NCI-H510A (cell line): ENCODE measurements at regions not wholly inside any gene's neighbourhood (a gene's known extent, or its start where the extent isn't known, plus 50 kb on each side); places are given as distances from the start of the nearest gene placed in this dataset.
"Not testable (repeated sequence)": the region's sequence is repeated elsewhere in the genome, so short reads cannot be mapped to it uniquely, and the experiment has no call there.

Source experiments
- DNase-seq: peaks from one replicate; lab custom pipeline; 2025; lab: John Stamatoyannopoulos, UW

DNA sequence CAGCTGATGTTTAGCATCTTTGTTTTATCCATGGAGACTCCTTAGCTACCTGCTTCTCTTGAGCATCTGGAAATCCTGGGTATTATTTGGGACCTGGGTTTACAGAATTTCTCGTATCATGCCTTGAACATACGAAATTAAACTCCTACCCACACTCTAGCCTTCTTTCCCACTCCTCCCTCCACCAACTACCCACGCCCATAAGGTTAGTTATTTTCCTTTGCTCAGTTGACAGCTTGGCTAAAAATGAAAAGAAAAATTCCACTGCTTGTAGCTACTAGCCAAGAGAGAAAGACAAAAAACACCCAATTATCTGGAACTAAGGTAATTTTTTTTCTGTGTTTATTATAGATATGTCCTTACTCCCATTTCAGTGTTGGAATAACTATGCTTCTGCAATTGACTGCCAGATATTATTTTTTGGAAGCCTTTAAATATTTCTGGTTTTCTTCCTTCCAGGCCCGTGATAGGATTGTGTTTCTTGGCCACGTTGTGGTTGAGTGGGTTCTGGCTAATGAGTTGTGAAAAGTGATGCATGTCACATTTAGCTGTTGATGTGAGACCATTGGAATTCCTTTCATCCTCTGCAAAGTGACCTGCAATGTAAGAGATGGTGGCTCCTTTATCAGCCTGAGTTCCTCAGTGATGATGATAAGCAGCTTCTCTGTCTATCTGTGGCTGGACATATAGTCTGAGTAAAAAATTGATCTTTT, 308.1 kb downstream of the LRRC70 start:
- DNase-seq, result no peak

DNA sequence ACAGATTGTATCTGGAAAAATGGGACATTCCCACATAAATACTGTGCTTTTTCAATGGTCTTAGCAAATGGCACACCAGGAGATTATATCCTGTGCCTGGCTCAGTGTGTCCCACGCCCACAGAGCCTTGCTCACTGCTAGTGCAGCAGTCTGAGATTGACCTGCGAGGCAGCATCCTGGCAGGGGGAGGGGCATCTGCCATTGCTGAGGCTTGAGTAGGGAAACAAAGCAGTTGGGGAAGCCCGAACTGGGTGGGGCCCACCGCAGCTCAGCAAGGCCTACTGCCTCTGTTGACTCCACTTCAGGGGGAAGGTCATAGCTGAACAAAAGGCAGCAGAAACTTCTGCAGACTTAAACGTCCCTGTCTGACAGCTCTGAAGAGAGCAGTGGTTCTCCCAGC, 258.7 kb downstream of the LRRC70 start:
- not testable (repeated sequence) for DNase-seq

DNA sequence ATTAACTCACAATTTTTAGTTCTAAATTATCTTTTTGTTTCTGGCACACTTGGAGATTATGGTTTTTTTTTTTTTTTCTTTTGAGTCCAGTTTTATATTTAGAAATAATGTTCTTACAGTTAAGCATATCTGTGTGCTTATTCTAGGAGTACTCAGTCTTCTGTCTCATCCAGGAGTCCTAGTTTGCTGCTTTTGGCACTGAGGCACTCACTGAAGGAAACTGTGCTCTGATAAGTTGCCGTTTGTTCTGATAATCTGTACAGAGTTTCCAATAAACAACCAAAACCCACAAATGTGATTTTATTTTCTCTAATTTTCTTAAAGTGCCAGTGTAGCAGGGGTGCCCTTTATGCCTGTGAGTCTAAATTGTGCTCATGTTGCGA, 251.0 kb downstream of the LRRC70 start:
- no peak for DNase-seq

DNA sequence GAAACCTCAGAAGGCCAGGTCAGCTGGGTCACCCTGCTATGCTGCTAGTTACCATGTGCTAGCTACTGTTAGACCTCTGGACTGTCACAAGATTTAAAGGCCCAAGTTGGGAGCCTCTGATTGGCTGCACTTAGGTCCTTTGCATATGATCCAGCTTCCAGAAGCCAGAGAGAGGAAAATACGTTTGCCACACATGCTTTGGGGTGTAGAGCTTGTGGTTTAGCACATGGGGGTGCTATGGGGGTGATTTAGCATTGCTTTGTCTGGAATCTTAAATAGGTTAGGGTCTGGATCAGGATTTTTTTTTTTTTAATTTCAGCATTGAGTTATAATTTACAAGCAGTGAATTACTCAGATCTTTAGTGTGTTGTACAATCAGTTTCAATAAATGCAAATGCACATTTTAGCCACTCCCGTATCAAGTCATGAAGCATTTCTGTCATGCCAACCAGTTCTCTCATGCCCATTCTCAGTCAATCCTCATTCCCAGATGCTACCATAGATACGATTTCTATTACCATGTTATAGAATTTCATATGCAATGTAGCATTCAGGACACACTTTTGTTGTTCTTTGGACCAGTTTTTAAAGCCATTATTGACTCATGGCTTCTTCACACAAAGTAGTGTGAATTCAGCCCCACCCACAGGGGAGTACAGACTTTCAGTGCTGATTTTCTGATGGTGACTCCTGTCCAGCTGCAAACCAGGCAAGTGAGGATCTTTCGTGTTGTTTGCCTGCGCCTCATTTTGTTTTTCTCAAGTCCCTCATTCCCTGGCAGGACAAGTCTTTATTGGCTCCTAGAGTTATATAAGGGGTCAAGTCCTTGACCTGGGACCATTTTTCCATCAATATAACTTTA, 250.4 kb downstream of the LRRC70 start:
- DNase-seq, result no peak

DNA sequence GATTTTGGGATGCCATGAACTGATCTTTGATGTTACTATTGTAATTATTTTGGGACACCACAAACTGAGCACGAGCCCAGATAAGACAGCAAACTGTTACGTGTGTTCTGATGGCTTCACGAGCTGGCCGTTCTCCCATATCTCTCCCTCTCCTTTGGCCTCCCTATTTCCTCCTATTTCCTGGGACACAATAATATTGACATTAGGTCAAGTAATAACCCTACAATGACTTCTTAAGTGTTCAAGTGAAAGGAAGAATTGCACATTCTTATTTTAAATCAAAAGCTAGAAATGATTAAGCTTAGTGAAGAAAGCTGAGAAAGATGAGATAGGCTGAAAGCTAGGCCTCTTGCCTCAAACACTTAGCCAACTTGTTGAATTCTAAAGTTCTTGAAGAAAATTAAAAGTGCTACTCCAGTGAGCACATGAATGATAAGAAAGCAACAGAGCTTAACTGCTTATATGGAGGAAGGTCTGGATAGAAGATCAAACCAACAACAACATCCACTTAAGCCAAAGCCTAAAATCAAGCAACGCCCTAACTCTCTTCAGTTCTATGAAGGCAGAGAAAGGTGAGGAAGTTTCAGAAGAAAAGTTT, 247.1 kb downstream of the LRRC70 start:
- no peak for DNase-seq

DNA sequence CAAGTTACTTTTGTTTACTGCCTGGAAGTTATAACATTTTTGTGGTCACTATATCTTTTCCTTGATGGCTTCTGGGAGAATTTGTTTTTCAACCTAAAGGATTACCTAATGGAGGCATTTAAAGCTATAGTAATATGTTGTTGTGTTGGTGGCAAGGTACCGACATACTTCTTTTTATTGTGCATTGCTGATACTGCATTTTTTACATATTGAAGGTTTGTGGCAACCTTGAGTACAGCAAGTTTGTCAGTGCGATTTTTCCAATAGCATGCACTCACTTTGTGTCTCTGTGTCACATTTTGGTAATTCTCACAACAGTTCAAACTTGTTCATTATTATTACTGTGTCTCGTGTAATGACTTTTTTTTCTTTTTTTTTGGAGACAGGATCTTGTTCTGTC, 246.3 kb downstream of the LRRC70 start:
- no peak for DNase-seq

DNA sequence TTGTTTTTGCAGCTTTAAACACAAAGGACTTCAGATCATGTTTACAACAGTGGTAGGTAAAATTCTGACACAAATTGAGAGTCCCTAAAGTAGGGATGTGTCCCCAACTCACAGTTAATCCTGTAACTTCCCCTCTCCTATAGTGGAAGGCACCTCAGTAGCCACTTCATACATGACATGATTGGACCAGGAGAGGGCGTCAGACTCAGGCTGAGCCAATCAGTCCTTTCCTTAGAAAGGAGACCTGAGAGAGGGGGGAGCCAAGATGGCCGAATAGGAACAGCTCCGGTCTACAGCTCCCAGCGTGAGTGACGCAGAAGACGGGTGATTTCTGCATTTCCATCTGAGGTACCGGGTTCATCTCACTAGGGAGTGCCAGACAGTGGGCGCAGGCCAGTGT, 238.4 kb downstream of the LRRC70 start:
- DNase-seq, result not testable (repeated sequence)

DNA sequence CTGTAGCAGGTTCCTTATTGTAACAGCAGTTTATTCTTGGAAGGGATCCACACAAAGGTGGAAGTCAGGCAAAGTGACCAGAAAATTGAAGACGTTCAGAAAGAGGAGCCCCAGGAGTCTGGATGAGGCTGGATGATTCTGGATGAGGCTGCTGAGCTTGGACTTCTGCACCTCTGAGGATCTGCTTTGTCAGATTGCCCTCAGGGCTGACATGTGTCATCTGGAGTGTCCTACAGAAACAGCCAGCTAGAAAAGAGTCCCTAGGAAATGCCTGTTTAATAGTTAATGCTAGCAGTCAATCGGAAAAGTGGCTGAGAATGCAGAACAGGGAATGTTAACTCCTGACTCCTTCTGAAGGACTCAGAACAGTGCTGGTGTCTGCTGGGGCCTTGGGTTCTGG, 236.4 kb downstream of the LRRC70 start:
- DNase-seq, result no peak

DNA sequence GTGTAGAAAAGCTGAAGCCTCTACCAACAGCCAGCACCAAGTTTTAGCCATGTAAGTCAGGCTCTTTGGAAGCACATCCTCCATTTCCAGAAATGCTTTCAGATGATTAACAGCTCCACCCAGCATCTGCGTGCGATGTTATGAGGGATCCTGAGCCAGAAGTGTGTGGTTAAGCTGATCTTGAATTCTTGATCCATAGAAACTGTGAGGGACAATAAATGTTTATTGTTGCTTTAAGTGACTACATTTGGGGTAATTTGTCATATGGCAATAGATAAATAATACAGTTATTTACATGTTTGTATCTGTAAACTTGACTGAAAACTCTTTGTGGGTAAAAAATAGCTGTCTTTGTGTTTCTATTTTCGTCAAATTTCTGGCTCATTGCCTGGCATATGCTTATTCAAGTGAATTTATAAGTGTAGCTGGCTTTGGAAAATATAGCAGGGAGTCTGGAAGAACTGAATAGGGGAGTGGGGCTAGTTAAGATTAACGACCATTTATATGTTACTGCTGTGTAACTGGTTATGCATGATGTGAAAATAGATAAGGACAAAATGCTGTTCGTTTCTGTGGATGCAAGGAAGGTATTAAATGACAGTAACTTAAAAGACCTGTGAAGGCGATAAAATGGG, 234.1 kb downstream of the LRRC70 start:
- no peak for DNase-seq

DNA sequence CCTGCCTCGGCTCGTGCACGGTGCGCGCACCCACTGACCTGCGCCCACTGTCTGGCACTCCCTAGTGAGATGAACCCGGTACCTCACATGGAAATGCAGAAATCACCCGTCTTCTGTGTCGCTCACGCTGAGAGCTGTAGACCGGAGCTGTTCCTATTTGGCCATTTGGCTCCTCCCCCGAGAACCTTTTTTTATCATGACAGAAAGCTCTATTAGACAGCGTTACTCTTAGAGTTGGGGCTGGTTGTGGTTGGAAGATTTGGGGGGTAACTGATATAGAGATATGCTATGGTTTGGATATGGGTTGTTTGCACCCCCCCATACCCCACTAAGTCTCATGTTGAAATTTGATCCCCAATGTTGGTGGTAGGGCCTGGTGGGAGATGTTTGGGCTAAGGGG, 226.2 kb downstream of the LRRC70 start:
- not testable (repeated sequence) for DNase-seq

DNA sequence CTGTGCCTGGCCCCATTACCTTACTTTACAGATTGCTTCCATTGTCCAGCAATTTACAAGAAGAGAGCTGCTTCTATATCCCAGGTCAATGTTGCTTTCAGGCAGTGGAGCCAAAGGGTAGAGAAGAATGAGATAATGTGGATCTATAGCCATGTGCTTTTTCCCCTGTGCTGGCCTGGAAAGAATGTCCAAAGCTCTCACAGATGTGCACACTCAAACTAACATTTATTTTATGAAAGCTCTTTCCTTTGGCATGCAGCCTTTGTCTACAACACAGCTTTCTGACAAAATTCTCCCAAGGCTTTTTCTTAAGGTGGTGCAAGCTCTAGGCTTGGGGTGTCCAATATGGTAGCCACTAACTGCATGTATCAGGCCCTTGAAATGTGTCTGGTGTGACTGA, 217.3 kb downstream of the LRRC70 start:
- no peak for DNase-seq

DNA sequence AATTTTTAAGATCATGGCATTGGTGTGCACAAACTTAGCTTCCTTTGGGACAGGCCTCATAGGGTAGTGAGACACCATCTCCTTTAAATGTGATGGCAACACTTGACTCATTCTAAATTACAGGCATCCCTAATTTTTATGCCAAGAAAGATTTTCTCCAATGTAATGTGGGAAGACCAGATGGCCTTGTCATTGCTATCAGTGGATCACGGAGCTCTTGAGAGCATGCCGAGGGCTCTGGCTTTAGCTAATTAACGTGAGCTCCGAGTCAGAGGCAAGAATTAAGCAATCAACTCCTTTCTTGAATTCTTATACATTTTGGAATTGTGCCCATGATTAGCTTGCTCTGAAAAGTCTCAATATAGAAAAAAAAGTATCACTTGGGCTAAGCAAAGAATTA, 215.8 kb downstream of the LRRC70 start:
- DNase-seq, result no peak

DNA sequence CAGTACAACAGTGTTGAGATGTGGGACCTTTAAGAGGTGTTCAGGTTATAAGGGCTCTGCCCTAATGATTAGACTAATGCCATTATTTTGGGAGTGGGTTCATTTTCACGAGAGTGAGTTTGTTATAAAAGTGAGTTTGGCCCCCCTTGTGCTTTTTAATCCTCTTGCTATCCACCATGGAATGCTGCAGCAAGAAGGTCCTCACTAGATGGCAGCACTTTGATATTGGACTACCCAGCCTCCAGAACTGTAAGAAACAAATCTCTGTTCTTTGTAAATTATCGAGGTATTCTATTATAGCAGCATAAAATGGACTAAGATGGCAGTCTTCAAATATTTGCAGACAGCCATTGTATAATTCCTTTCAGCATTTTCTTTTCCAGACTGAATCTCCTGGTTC, 212.4 kb downstream of the LRRC70 start:
- no peak for DNase-seq

DNA sequence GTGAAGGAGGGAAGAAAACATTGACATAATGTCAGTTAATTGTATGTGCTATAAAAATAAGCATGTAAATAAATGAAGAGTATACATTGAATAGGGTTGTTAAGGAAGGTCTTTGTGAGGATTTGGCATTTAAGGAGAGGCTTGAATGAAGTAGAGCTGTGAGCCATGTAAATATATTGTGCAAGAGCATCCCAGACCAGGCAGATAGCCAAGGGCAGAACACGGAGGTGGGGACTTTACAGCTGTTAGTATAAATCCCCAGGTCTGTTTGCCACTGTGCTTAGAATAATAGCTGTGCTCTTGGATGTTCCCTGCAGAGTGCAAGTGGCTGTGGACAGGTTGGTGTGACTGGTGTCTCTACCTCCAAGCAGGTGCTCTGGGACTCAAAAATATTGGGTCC, 211.7 kb downstream of the LRRC70 start:
- DNase-seq, result no peak

DNA sequence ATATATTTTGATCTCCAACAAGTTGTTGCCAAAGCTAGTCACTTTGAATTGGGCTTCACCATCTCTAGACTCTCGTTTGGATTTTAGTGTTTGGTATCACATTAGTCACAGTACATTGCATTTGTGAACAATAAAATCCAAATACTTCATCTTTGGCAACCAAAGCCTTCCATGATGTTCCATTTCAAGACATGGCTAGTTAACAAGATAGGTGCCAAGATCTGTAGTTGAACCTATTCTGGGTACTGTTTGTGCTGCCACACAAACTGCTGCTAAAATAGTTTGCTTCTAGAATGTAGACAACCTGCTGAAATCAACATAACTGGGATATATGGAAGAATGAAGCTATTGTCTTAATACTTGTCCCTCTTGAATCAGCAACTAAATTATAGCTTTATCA, 207.5 kb downstream of the LRRC70 start:
- DNase-seq, result no peak

DNA sequence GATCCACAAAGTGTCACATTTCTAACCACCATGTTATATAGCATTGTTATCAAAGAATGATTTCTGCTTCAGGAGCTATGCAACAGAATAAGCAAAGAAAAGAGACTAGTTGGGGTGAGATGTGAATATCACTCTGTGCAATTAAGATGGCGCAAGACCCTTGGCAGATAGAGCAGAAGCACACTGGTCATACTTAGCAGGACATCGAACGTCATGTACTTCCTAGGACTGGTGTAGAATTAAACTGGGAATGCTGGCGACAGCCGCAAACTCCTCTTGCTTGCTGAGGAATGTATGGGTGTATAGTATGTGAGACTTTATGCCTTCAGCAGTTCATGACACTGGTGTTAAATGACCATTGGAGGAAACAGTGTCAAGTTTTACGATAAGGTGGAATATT, 207.0 kb downstream of the LRRC70 start:
- DNase-seq, result no peak

DNA sequence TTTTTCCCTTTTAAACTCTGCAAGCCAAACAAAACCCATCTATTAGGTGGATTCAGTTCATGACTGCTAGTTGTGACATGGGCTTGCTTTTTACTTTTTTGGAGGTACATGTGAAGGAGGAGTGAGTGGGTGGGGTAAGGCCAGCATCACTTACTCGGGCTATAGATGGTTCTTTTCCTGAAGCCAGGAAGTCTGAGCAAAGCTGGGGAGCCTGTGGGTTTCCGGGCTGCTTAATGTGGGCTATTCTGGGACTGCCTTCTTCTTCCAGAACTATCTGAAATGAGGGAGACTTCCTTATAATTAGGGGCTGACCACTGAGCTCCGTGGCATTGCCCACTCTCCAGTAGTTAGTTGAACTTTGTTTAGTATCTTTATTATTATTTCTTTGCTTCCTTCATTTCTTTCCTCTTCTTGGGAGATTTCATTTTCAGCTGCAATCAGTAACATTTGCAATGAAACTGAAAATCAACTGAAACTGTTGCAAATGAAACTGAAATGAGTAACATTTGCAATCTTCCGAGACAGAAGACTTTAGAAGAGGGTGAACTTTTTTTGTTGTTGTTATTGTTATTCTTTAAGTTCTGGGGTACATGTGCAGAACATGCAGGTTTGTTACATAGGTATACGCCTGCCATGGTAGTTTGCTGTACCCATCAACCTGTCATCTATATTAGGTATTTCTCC, 204.9 kb downstream of the LRRC70 start:
- no peak for DNase-seq

DNA sequence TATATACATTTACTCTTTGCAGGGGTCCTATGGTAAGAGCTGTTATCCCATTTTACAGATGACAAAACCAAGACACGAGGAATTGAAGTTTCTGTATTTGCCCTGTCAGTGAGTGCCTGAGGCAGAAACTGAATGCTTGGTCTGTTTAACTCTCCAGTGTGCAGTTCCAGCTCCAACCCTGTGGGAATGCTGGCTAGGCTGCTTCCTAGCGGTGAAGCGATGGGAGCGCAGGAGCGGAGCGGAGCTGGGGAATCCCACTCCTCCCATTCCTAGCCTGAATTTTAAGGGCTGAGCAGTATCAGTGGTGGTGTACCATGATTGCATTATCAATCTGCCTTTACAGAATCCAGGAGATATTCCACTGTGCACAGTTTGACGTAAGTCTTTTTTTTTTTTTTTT, 202.3 kb downstream of the LRRC70 start:
- no peak for DNase-seq

DNA sequence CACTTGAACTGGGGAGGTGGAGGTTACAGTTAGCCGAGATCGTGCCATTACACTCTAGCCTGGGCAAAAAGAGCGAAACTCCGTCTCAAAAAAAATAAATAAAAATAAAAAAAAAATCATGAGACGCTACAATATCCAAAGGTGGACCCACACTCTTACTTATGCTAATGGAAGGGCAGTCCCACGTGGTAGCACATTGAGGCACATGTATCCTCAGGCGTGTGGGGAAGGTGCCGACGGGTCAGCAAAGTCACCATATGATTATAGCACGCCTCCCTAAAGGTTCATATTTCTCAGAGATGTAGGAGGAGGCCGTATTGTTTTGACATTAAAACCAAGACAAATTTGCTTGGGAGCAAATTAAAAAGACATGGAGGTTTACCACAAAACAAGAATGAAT, 201.6 kb downstream of the LRRC70 start:
- no peak for DNase-seq

DNA sequence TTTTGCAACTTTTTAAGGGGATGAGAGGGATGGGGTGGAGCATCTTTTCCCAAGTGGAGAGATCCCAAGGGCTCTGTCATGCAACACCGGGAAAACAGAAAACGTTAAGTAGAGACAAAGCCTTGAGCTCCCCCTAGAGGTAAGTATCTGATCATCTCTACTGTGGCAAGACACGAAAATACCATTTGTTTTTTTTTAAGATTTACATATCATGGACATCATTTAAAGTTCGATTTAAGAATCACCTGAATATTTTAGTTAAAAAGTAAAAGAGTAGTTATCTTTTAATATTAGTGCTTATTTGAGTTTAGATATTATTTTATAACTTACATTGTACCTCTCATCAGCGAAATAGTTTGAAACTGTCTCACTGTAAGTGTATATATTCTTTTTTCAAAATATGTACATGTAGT, 200.4 kb downstream of the LRRC70 start:
- peak; percentile 10 for DNase-seq

DNA sequence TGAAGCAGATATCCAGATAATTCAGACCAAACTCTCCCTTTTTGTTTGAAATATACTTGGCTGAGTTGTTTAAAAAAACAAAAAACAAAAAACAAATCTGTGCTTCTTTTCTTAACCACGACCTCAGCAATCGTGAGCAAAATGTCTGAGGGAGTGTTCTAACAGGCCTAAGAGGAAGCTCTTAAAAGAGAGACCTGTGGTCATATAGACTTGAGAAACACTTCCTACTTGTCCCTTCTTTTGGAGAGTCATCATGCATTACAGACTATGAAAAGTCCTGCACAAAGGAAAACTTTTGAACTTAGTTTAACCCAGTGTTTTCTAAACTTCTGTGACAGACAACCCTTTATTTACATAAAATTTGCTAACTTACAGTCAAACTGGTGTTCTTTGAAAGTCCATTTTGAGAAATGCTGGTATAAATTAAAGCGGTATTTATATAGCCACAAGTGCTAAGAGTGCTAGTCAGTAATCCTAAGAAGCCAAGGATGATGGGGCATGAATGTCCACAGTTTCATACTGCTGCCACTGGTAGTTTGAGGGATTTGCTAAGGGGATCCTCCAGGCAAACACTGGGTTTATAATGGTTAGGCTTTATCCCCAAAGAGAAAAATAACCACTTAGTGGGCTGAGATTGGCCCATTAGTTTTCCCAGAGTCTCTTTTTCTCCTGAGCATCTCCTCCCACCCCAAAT, 199.8 kb downstream of the LRRC70 start:
- DNase-seq, result no peak
